ENCODE measurements at regions not wholly inside any gene's neighbourhood (a gene's known extent, or its start where the extent isn't known, plus 50 kb on each side); places are given as distances from the start of the nearest gene placed in this dataset.

DNA sequence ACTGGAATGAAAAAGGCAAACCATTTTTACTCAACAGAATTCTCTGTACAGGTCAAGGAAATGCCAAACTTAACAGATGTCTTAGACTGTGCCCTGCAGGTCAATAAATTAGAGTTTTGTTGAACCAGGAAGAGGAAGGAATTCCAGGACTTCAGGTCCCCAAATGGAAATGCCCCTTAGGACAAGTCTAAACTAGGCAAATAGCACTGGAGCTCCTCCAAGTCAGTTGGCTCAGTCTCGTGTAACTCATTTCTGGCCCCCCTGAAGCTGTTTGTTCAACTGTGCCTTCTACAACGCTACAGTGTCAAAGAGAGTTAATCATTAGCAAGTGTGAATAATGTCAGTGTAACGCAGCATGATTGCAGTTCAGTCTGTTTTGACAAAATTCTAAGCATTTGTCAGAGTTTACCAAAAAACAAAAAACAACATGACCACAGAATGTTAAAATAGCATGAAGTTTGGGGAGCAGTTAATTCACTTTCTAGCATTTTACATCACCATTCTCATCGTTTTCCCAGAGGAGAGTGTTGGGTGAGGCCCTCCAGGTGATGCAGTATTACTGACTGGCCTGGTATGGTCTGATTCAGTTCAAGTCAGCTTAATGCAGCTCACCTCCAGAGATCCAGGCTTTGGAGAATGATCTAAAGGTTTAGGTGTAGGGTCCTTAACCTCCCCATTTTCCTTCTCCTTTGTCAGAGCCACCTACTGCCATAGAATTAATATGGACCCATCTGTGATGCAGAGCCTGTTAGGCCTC, 108.1 kb downstream of the AQP4 start (continued):
- TF ChIP-seq, protein P1, sequence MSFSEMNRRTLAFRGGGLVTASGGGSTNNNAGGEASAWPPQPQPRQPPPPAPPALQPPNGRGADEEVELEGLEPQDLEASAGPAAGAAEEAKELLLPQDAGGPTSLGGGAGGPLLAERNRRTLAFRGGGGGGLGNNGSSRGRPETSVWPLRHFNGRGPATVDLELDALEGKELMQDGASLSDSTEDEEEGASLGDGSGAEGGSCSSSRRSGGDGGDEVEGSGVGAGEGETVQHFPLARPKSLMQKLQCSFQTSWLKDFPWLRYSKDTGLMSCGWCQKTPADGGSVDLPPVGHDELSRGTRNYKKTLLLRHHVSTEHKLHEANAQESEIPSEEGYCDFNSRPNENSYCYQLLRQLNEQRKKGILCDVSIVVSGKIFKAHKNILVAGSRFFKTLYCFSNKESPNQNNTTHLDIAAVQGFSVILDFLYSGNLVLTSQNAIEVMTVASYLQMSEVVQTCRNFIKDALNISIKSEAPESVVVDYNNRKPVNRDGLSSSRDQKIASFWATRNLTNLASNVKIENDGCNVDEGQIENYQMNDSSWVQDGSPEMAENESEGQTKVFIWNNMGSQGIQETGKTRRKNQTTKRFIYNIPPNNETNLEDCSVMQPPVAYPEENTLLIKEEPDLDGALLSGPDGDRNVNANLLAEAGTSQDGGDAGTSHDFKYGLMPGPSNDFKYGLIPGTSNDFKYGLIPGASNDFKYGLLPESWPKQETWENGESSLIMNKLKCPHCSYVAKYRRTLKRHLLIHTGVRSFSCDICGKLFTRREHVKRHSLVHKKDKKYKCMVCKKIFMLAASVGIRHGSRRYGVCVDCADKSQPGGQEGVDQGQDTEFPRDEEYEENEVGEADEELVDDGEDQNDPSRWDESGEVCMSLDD (CRISPR knock-in tag; IDR thresholded peaks at IDR 0.05; ENCODE audit: borderline replicate concordance), result no peak
- TF ChIP-seq ZNF460 (CRISPR knock-in tag; IDR thresholded peaks at IDR 0.05; ENCODE audit: borderline replicate concordance), result no peak

DNA sequence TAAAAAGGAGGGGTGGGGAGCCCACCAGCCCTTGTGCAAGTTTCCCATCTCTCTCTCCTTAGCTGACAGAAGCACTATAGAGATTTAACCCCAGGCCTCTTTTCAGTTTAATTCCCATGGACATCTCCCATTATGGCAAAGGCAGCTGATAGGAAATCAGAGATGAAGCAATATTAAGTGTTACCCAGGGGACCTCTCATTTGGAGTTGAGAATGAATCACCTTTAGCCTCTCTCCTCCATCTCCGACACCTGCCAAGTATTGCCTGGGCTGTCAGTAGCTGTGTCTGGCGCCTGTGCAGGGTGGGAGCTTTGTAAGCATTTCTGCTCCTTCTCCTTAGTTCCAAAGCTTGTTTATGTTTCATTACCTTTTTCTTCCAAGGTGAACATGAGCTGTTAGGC, 109.0 kb downstream of the AQP4 start:
- ATAC-seq (no peak), FAIRE-seq (no peak), DNase-seq (ENCODE audit: low spot score) (no peak)
- H3K27ac ChIP-seq (ENCODE audit: extremely low read length, insufficient read depth, low read length), result no peak overlapping the region
- 0 out of 5 replicates have a peak, but pooled peaks cover 0 to 2% of the 10 kb centered on the region in 2 experiments for H3K27me3 ChIP-seq (ENCODE audit: control insufficient read depth in 1 of 2, insufficient read depth in 2 of 2, low read length in 2 of 2)
- no peaks in the 10 kb centered on the region for H3K36me3 ChIP-seq (replicated peaks in 1 of 2; ENCODE audit: control insufficient read depth in 1 of 2, insufficient read depth in 2 of 2, low read length in 2 of 2)
- no peak overlapping the region for H3K4me3 ChIP-seq (replicated peaks in 1 of 3; ENCODE audit: insufficient read depth in 1 of 3, low read depth in 2 of 3, low read length in 3 of 3)
- intact Hi-C loops (cut with micrococcal nuclease; ENCODE audit: unreplicated experiment) (no loop called here), in situ Hi-C loops (cut with HindIII; ENCODE audit: extremely low pct_ligation_motif_present, low pct_unique_long_range_greater_than_20kb) (no loop called here)
- ChIA-PET CTCF (ENCODE audit: low intra/inter-chr PET ratio, low total read pairs) (no interaction called here), POLR2A (no interaction called here)
- H4K20me1 ChIP-seq (ENCODE audit: insufficient read depth, low read length), result no peaks in the 10 kb centered on the region
- no peak overlapping the region for H2AFZ ChIP-seq (ENCODE audit: low read length)
- H3K4me1 ChIP-seq (ENCODE audit: insufficient read depth, low read length), result peaks cover 50% of the 10 kb centered on the region
- H3K79me2 ChIP-seq (ENCODE audit: insufficient read depth, low read length), result no peaks in the 10 kb centered on the region
- WGBS (ENCODE audit: low lambda C conversion rate), result 81% methylated on average over 2 of the region's 2 CpGs
- H3K9me3 ChIP-seq (ENCODE audit: low read length), result no peaks in the 10 kb centered on the region
- no peak overlapping the region for H3K9ac ChIP-seq (ENCODE audit: insufficient read depth, low read depth, low read length)
- H3K4me2 ChIP-seq (ENCODE audit: low read depth, low read length), result no peak overlapping the region
- TF ChIP-seq MTA3 (CRISPR knock-in tag; IDR thresholded peaks at IDR 0.05), result no peak
- BruUV-seq (replicated peaks), result no TSS peak
